ENCODE measurements at regions not wholly inside any gene's neighbourhood (a gene's known extent, or its start where the extent isn't known, plus 50 kb on each side); places are given as distances from the start of the nearest gene placed in this dataset.

DNA sequence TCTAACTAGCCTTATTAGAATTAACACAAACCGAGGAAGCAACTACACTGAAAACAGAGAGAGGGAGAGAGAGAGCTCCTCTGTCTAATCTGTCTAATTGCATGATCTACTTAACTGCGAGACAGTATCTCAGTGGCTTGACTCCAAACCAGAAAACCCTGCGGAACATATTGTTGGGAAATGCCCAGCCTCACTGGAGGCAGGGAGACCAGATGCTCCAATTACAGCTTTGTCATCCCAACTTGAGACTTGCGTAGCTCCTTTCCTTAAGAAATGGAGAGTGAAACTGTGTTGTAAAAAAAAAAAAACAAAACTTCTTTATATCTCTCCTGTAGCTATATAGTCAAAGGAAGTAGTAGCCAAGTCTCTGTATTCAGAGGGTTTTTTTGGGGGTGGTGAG is 52.0 kb upstream of the ZNRF2 start:
- Histone ChIP-seq H3K27me3 (ENCODE audit: insufficient read depth) (no peaks in the 10 kb centered on the region), H3K4me3 (no peak overlapping the region), H3K4me2 (no peak overlapping the region), H3K79me2 (replicated peaks; ENCODE audit: insufficient read depth) (no peaks in the 10 kb centered on the region), H3K9me2 (ENCODE audit: insufficient read depth) (peaks cover 11% of the 10 kb centered on the region; the same call in 1 of the 2 replicates), H4K20me1 (replicated peaks; ENCODE audit: insufficient read depth) (no peaks in the 10 kb centered on the region), H3K36me3 (ENCODE audit: insufficient read depth) (no peaks in the 10 kb centered on the region), H3F3A (replicated peaks; ENCODE audit: low read depth) (no peaks in the 10 kb centered on the region), H3K27ac (ENCODE audit: low read depth) (no peak overlapping the region), H3K4me1 (ENCODE audit: insufficient read depth) (no peaks in the 10 kb centered on the region), H2AFZ (no peak overlapping the region)
- no peak for TF ChIP-seq ZNF114 (CRISPR knock-in tag; IDR thresholded peaks at IDR 0.05)
- TF ChIP-seq, protein P1, sequence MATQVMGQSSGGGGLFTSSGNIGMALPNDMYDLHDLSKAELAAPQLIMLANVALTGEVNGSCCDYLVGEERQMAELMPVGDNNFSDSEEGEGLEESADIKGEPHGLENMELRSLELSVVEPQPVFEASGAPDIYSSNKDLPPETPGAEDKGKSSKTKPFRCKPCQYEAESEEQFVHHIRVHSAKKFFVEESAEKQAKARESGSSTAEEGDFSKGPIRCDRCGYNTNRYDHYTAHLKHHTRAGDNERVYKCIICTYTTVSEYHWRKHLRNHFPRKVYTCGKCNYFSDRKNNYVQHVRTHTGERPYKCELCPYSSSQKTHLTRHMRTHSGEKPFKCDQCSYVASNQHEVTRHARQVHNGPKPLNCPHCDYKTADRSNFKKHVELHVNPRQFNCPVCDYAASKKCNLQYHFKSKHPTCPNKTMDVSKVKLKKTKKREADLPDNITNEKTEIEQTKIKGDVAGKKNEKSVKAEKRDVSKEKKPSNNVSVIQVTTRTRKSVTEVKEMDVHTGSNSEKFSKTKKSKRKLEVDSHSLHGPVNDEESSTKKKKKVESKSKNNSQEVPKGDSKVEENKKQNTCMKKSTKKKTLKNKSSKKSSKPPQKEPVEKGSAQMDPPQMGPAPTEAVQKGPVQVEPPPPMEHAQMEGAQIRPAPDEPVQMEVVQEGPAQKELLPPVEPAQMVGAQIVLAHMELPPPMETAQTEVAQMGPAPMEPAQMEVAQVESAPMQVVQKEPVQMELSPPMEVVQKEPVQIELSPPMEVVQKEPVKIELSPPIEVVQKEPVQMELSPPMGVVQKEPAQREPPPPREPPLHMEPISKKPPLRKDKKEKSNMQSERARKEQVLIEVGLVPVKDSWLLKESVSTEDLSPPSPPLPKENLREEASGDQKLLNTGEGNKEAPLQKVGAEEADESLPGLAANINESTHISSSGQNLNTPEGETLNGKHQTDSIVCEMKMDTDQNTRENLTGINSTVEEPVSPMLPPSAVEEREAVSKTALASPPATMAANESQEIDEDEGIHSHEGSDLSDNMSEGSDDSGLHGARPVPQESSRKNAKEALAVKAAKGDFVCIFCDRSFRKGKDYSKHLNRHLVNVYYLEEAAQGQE (IDR thresholded peaks at IDR 0.05; ENCODE audit: unreplicated experiment) = no peak
- no peak for TF ChIP-seq NANOG (IDR thresholded peaks at IDR 0.05; ENCODE audit: borderline replicate concordance)
- TF ChIP-seq, protein P2, sequence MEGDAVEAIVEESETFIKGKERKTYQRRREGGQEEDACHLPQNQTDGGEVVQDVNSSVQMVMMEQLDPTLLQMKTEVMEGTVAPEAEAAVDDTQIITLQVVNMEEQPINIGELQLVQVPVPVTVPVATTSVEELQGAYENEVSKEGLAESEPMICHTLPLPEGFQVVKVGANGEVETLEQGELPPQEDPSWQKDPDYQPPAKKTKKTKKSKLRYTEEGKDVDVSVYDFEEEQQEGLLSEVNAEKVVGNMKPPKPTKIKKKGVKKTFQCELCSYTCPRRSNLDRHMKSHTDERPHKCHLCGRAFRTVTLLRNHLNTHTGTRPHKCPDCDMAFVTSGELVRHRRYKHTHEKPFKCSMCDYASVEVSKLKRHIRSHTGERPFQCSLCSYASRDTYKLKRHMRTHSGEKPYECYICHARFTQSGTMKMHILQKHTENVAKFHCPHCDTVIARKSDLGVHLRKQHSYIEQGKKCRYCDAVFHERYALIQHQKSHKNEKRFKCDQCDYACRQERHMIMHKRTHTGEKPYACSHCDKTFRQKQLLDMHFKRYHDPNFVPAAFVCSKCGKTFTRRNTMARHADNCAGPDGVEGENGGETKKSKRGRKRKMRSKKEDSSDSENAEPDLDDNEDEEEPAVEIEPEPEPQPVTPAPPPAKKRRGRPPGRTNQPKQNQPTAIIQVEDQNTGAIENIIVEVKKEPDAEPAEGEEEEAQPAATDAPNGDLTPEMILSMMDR (conservative IDR thresholded peaks at IDR 0.05; ENCODE audit: low read depth in 2 of 2) = no peak
- no peak for TF ChIP-seq ZNF331 (CRISPR knock-in tag; IDR thresholded peaks at IDR 0.05; ENCODE audit: low read depth)
- no peak for TF ChIP-seq STAT1 (IDR thresholded peaks at IDR 0.05; ENCODE audit: unreplicated experiment)
- TF ChIP-seq CREB1 (CRISPR knock-in tag; IDR thresholded peaks at IDR 0.05; ENCODE audit: low read depth) = no peak
- TF ChIP-seq, protein P3, sequence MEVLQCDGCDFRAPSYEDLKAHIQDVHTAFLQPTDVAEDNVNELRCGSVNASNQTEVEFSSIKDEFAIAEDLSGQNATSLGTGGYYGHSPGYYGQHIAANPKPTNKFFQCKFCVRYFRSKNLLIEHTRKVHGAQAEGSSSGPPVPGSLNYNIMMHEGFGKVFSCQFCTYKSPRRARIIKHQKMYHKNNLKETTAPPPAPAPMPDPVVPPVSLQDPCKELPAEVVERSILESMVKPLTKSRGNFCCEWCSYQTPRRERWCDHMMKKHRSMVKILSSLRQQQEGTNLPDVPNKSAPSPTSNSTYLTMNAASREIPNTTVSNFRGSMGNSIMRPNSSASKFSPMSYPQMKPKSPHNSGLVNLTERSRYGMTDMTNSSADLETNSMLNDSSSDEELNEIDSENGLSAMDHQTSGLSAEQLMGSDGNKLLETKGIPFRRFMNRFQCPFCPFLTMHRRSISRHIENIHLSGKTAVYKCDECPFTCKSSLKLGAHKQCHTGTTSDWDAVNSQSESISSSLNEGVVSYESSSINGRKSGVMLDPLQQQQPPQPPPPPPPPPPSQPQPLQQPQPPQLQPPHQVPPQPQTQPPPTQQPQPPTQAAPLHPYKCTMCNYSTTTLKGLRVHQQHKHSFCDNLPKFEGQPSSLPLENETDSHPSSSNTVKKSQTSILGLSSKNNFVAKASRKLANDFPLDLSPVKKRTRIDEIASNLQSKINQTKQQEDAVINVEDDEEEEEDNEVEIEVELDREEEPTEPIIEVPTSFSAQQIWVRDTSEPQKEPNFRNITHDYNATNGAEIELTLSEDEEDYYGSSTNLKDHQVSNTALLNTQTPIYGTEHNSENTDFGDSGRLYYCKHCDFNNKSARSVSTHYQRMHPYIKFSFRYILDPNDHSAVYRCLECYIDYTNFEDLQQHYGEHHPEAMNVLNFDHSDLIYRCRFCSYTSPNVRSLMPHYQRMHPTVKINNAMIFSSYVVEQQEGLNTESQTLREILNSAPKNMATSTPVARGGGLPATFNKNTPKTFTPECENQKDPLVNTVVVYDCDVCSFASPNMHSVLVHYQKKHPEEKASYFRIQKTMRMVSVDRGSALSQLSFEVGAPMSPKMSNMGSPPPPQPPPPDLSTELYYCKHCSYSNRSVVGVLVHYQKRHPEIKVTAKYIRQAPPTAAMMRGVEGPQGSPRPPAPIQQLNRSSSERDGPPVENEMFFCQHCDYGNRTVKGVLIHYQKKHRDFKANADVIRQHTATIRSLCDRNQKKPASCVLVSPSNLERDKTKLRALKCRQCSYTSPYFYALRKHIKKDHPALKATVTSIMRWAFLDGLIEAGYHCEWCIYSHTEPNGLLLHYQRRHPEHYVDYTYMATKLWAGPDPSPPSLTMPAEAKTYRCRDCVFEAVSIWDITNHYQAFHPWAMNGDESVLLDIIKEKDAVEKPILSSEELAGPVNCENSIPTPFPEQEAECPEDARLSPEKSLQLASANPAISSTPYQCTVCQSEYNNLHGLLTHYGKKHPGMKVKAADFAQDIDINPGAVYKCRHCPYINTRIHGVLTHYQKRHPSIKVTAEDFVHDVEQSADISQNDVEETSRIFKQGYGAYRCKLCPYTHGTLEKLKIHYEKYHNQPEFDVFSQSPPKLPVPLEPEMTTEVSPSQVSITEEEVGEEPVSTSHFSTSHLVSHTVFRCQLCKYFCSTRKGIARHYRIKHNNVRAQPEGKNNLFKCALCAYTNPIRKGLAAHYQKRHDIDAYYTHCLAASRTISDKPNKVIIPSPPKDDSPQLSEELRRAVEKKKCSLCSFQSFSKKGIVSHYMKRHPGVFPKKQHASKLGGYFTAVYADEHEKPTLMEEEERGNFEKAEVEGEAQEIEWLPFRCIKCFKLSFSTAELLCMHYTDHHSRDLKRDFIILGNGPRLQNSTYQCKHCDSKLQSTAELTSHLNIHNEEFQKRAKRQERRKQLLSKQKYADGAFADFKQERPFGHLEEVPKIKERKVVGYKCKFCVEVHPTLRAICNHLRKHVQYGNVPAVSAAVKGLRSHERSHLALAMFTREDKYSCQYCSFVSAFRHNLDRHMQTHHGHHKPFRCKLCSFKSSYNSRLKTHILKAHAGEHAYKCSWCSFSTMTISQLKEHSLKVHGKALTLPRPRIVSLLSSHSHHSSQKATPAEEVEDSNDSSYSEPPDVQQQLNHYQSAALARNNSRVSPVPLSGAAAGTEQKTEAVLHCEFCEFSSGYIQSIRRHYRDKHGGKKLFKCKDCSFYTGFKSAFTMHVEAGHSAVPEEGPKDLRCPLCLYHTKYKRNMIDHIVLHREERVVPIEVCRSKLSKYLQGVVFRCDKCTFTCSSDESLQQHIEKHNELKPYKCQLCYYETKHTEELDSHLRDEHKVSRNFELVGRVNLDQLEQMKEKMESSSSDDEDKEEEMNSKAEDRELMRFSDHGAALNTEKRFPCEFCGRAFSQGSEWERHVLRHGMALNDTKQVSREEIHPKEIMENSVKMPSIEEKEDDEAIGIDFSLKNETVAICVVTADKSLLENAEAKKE (CRISPR knock-in tag; IDR thresholded peaks at IDR 0.05) = no peak
- TF ChIP-seq EZH2phosphoT487 (IDR thresholded peaks at IDR 0.05; ENCODE audit: unreplicated experiment) = no peak
- ATAC-seq (no peak), DNase-seq (ENCODE audit: low spot score) (no peak)
- H3K27me3 Mint-ChIP-seq (ENCODE audit: insufficient read depth, low read depth, poor library complexity) = peaks cover 3% of the 10 kb centered on the region
- no peaks in the 10 kb centered on the region for H3K9me3 Mint-ChIP-seq
- no peaks in the 10 kb centered on the region for H3K36me3 Mint-ChIP-seq (ENCODE audit: low read depth)
- no peaks in the 10 kb centered on the region; the same call in 2 of the 3 replicates for H3K4me1 Mint-ChIP-seq
- H3K27ac Mint-ChIP-seq = no peak overlapping the region
- H3K4me3 Mint-ChIP-seq = no peak overlapping the region

All from GM23338 (cell line).